ENCODE measurements at regions not wholly inside any gene's neighbourhood (a gene's known extent, or its start where the extent isn't known, plus 50 kb on each side); places are given as distances from the start of the nearest gene placed in this dataset.

GRCh38 chr11:45543081-45543480 is 122.3 kb downstream of the CHST1 start:
- TF ChIP-seq ZFX (IDR thresholded peaks at IDR 0.05) (no peak), CTCF (conservative IDR thresholded peaks at IDR 0.05) (no peak)
- no peak overlapping the region for H3K27ac ChIP-seq

GRCh38 chr11:45541693-45542434 is 123.6 kb downstream of the CHST1 start:
- no peak for TF ChIP-seq CTCF (conservative IDR thresholded peaks at IDR 0.05)
- no peak for TF ChIP-seq ZFX (IDR thresholded peaks at IDR 0.05)

GRCh38 chr11:45538939-45539338 is 126.5 kb downstream of the CHST1 start:
- TF ChIP-seq CTCF (conservative IDR thresholded peaks at IDR 0.05) (no peak), ZFX (IDR thresholded peaks at IDR 0.05) (no peak)
- H3K27ac ChIP-seq = no peak overlapping the region

More at GRCh38 chr11:45541693-45542434, 123.6 kb downstream of the CHST1 start:
- H3K27ac ChIP-seq = no peak overlapping the region

- H3K27ac ChIP-seq = no peak overlapping the region
- no peak for TF ChIP-seq ZFX (IDR thresholded peaks at IDR 0.05)
- TF ChIP-seq CTCF (conservative IDR thresholded peaks at IDR 0.05) = no peak
These were observed 127.1 kb downstream of the CHST1 start for GRCh38 chr11:45538363-45538762.

- no peak for TF ChIP-seq ZFX (IDR thresholded peaks at IDR 0.05)
- TF ChIP-seq CTCF (conservative IDR thresholded peaks at IDR 0.05) = no peak
- H3K27ac ChIP-seq = no peak overlapping the region
These were observed 127.8 kb downstream of the CHST1 start for GRCh38 chr11:45537614-45538013.

- TF ChIP-seq CTCF (conservative IDR thresholded peaks at IDR 0.05) (no peak), ZFX (IDR thresholded peaks at IDR 0.05) (no peak)
- H3K27ac ChIP-seq = no peak overlapping the region
These were observed 130.4 kb downstream of the CHST1 start for GRCh38 chr11:45535033-45535432.

GRCh38 chr11:45534132-45534531 is 131.3 kb downstream of the CHST1 start:
- no peak for TF ChIP-seq CTCF (conservative IDR thresholded peaks at IDR 0.05)
- no peak for TF ChIP-seq ZFX (IDR thresholded peaks at IDR 0.05)

More at GRCh38 chr11:45534132-45534531, 131.3 kb downstream of the CHST1 start:
- no peak overlapping the region for H3K27ac ChIP-seq

Data from C4-2B (cell line).